ENCODE measurements at regions not wholly inside any gene's neighbourhood (a gene's known extent, or its start where the extent isn't known, plus 50 kb on each side); places are given as distances from the start of the nearest gene placed in this dataset.

DNA sequence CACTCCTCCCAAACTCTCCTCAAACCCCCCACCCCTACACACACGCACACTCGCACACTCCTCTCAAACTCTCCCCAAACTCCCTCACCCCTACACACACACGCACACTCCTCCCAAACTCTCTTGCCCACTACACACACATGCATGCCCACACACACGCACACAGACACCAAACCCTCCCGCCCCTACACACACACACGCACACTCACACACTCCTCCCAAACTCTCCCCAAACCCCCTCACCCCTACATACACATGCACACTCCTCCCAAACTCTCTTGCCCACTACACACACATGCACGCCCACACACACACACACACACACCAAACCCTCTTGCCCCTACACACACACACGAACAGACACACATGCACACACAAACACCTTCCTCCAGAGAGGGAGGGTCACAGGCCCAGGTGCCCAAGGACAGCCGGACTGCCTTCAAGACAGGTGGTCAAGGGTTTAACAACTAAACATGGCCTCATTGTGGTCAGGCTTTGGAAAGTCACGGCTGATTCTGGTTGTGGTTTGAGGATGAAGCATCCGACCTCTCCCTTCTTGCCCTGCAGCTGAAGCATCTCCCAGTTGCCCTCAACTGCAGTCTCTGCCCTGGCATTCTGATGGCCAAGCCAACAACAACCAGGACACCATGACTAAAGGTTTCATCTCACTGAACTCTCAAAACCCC is 72.3 kb upstream of the SNTG2 start:
- TF ChIP-seq, protein P1, sequence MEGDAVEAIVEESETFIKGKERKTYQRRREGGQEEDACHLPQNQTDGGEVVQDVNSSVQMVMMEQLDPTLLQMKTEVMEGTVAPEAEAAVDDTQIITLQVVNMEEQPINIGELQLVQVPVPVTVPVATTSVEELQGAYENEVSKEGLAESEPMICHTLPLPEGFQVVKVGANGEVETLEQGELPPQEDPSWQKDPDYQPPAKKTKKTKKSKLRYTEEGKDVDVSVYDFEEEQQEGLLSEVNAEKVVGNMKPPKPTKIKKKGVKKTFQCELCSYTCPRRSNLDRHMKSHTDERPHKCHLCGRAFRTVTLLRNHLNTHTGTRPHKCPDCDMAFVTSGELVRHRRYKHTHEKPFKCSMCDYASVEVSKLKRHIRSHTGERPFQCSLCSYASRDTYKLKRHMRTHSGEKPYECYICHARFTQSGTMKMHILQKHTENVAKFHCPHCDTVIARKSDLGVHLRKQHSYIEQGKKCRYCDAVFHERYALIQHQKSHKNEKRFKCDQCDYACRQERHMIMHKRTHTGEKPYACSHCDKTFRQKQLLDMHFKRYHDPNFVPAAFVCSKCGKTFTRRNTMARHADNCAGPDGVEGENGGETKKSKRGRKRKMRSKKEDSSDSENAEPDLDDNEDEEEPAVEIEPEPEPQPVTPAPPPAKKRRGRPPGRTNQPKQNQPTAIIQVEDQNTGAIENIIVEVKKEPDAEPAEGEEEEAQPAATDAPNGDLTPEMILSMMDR (IDR thresholded peaks at IDR 0.05), result no peak
- TF ChIP-seq EP300 (IDR thresholded peaks at IDR 0.05), result no peak
- no peak for TF ChIP-seq POLR2AphosphoS5 (IDR thresholded peaks at IDR 0.05)

Measured in stomach (tissue), 4 donors.